ENCODE measurements at regions not wholly inside any gene's neighbourhood (a gene's known extent, or its start where the extent isn't known, plus 50 kb on each side); places are given as distances from the start of the nearest gene placed in this dataset.
"Not testable (repeated sequence)": the region's sequence is repeated elsewhere in the genome, so short reads cannot be mapped to it uniquely, and the experiment has no call there.

GRCh38 chr1:38773483-38773882, 86.1 kb downstream of the RRAGC start:
- Histone ChIP-seq H3K4me3 (ENCODE audit: insufficient read length, low read depth) (no peak overlapping the region), H3K9me3 (ENCODE audit: insufficient read depth, low read length) (no peaks in the 10 kb centered on the region), H3K4me1 (ENCODE audit: insufficient read depth, insufficient read length) (peaks cover 5% of the 10 kb centered on the region), H3K9ac (ENCODE audit: insufficient read length, low read depth) (no peak overlapping the region), H3K36me3 (ENCODE audit: insufficient read depth, insufficient read length, low read length) (no peaks in the 10 kb centered on the region), H3K27me3 (ENCODE audit: insufficient read depth, insufficient read length) (no peaks in the 10 kb centered on the region)
- DNase-seq (ENCODE audit: low read depth, low spot score) = no peak
- TF ChIP-seq YY1 (IDR thresholded peaks at IDR 0.05; ENCODE audit: insufficient read depth, insufficient read length) (no peak), ZNF274 (IDR thresholded peaks at IDR 0.05; ENCODE audit: low read depth, low read length) (no peak), SUZ12 (IDR thresholded peaks at IDR 0.05; ENCODE audit: extremely low read depth, insufficient read depth, insufficient read length) (no peak)

DNA sequence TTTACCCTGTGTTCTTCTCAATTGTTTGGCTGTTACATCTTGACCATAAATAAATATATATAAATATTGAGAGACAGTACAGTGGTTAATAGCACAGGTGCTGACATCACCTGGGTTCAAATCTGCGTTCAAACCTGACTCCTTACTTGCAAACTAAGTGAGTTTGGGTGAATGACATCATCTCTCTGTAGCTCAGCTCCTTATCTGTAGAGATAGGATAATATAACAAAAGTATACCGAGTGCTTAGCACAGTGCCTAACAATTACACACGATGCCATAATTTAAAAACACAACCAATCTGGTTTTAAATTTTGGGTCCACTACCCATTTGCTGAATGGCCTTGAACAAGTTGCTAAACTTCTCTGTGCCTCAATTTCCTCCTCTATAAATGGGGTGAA, 86.6 kb downstream of the RRAGC start:
- H3K4me3 ChIP-seq (ENCODE audit: insufficient read length, low read depth) = no peak overlapping the region
- H3K9ac ChIP-seq (ENCODE audit: insufficient read length, low read depth) = no peak overlapping the region
- peaks cover 5% of the 10 kb centered on the region for H3K4me1 ChIP-seq (ENCODE audit: insufficient read depth, insufficient read length)
- no peaks in the 10 kb centered on the region for H3K9me3 ChIP-seq (ENCODE audit: insufficient read depth, low read length)
- H3K27me3 ChIP-seq (ENCODE audit: insufficient read depth, insufficient read length) = no peaks in the 10 kb centered on the region
- no peak for TF ChIP-seq ZNF274 (IDR thresholded peaks at IDR 0.05; ENCODE audit: low read depth, low read length)
- TF ChIP-seq SUZ12 (IDR thresholded peaks at IDR 0.05; ENCODE audit: extremely low read depth, insufficient read depth, insufficient read length) = no peak
- no peak for TF ChIP-seq YY1 (IDR thresholded peaks at IDR 0.05; ENCODE audit: insufficient read depth, insufficient read length)
- H3K36me3 ChIP-seq (ENCODE audit: insufficient read depth, insufficient read length, low read length) = no peaks in the 10 kb centered on the region
- DNase-seq (ENCODE audit: low read depth, low spot score) = no peak

DNA sequence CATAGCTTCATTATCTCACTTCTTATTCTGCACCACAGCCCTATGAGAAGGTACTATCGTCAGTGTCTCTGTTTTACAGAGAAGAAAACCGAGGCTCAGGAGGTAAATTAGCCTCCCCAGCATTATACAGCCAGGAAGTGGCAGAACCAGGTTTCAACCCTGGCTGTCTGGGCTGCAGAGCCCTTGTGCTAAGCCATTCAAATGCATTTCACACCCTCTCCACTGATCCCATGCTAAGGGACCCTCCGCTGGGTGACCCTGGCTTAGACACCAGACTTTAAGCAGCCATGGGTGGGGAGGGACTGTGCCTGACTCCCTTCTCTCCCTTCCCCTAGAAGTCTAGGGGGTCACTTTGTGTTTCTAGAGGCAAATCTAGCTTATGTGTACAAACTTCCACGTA, 87.5 kb downstream of the RRAGC start:
- Histone ChIP-seq H3K36me3 (ENCODE audit: insufficient read depth, insufficient read length, low read length) (no peaks in the 10 kb centered on the region), H3K4me1 (ENCODE audit: insufficient read depth, insufficient read length) (peaks cover 5% of the 10 kb centered on the region), H3K9ac (ENCODE audit: insufficient read length, low read depth) (no peak overlapping the region), H3K4me3 (ENCODE audit: insufficient read length, low read depth) (no peak overlapping the region), H3K9me3 (ENCODE audit: insufficient read depth, low read length) (no peaks in the 10 kb centered on the region), H3K27me3 (ENCODE audit: insufficient read depth, insufficient read length) (no peaks in the 10 kb centered on the region)
- TF ChIP-seq SUZ12 (IDR thresholded peaks at IDR 0.05; ENCODE audit: extremely low read depth, insufficient read depth, insufficient read length) (no peak), YY1 (IDR thresholded peaks at IDR 0.05; ENCODE audit: insufficient read depth, insufficient read length) (no peak), ZNF274 (IDR thresholded peaks at IDR 0.05; ENCODE audit: low read depth, low read length) (no peak)
- no peak for DNase-seq (ENCODE audit: low read depth, low spot score)

DNA sequence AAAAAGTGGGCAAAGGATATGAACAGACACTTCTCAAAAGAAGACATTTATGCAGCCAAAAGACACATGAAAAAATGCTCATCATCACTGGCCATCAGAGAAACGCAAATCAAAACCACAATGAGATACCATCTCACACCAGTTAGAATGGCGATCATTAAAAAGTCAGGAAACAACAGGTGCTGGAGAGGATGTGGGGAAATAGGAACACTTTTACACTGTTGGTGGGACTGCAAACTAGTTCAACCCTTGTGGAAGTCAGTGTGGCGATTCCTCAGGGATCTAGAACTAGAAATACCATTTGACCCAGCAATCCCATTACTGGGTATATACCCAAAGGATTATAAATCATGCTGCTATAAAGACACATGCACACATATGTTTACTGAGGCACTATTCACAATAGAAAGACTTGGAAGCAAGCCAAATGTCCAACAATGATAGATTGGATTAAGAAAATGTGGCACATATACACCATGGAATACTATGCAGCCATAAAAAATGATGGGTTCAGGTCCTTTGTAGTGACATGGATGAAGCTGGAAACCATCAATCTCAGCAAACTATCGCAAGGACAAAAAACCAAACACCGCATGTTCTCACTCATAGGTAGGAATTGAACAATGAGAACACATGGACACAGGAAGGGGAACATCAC, 88.9 kb downstream of the RRAGC start:
- H3K9ac ChIP-seq (ENCODE audit: insufficient read length, low read depth) = not testable (repeated sequence)

DNA sequence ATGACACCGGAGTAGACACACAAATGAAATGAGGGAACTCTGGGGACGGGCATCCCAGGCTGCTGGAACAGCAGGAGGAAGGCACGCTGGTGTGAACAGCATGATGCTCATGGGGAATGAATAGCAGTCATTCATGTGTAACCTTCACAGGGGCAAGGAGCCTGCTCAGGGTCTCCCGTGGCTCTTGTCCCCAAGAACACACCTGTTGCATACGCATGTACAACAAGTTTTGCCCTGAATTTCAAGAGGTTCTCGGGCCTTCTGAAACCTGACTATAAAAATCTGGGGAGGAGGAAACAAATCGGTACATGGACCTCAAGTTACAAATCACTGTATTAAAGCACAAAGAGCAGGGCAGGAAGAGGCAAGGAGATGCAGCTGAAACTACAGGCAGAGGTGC, 93.4 kb downstream of the RRAGC start:
- Histone ChIP-seq H3K4me1 (ENCODE audit: insufficient read depth, insufficient read length) (no peaks in the 10 kb centered on the region), H3K9ac (ENCODE audit: insufficient read length, low read depth) (no peak overlapping the region), H3K36me3 (ENCODE audit: insufficient read depth, insufficient read length, low read length) (no peaks in the 10 kb centered on the region), H3K27me3 (ENCODE audit: insufficient read depth, insufficient read length) (no peaks in the 10 kb centered on the region), H3K4me3 (ENCODE audit: insufficient read length, low read depth) (no peak overlapping the region), H3K9me3 (ENCODE audit: insufficient read depth, low read length) (peaks cover 4% of the 10 kb centered on the region; the same call in 1 of the 2 replicates)
- no peak for TF ChIP-seq SUZ12 (IDR thresholded peaks at IDR 0.05; ENCODE audit: extremely low read depth, insufficient read depth, insufficient read length)
- no peak for DNase-seq (ENCODE audit: low read depth, low spot score)

More for the DNA sequence above, 88.9 kb downstream of the RRAGC start:
- H3K4me1 ChIP-seq (ENCODE audit: insufficient read depth, insufficient read length); H3K27me3 ChIP-seq (ENCODE audit: insufficient read depth, insufficient read length); H3K9me3 ChIP-seq (ENCODE audit: insufficient read depth, low read length); H3K36me3 ChIP-seq (ENCODE audit: insufficient read depth, insufficient read length, low read length); DNase-seq (ENCODE audit: low read depth, low spot score); H3K4me3 ChIP-seq (ENCODE audit: insufficient read length, low read depth): not testable (repeated sequence)

DNA sequence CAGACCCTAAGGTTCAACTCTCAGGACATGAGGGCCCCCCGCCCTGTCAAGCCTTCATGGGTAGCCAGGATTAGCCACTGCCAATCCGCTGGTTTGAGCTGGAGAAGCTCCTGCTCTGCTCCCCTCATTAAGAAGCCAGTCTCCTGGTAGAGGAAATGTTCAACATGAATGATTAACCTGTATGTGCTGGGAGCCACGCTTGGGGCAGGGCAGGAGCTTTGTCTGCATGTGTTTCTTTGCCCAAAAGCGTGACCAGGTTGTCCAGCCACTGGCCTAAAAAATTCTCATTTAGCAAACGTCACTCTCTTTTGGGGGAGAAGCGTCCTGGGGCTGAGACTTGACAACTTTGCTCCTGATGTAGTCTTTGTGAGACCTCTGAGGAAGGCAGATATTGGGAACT, 96.5 kb downstream of the RRAGC start:
- TF ChIP-seq ZNF274 (IDR thresholded peaks at IDR 0.05; ENCODE audit: low read depth, low read length) (no peak), YY1 (IDR thresholded peaks at IDR 0.05; ENCODE audit: insufficient read depth, insufficient read length) (no peak), SUZ12 (IDR thresholded peaks at IDR 0.05; ENCODE audit: extremely low read depth, insufficient read depth, insufficient read length) (no peak)
- Histone ChIP-seq H3K9me3 (ENCODE audit: insufficient read depth, low read length) (peaks cover 4% of the 10 kb centered on the region; the same call in 1 of the 2 replicates), H3K27me3 (ENCODE audit: insufficient read depth, insufficient read length) (no peaks in the 10 kb centered on the region), H3K4me3 (ENCODE audit: insufficient read length, low read depth) (no peak overlapping the region), H3K36me3 (ENCODE audit: insufficient read depth, insufficient read length, low read length) (no peaks in the 10 kb centered on the region), H3K9ac (ENCODE audit: insufficient read length, low read depth) (no peak overlapping the region), H3K4me1 (ENCODE audit: insufficient read depth, insufficient read length) (no peaks in the 10 kb centered on the region)
- DNase-seq (ENCODE audit: low read depth, low spot score) = no peak

DNA sequence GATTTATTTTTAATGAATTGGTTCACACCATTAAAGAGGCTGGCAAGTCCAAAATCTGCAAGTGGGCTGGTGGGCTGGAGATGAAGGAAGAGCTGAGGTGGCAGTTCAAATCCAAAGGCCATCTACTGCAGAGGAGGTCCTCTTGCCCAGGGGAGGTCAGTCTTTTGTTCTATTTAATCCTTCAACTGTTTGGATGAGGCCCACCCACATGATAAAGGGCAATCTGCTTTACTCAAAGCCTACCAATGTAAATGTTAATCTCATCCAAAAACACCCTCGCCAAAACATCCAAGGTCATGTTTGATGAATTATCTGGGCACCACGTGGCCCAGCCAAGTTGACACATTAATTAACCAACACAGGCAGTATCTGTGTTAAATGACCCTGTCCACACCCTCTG, 99.0 kb downstream of the RRAGC start:
- Histone ChIP-seq H3K4me1 (ENCODE audit: insufficient read depth, insufficient read length) (no peaks in the 10 kb centered on the region), H3K36me3 (ENCODE audit: insufficient read depth, insufficient read length, low read length) (no peaks in the 10 kb centered on the region), H3K27me3 (ENCODE audit: insufficient read depth, insufficient read length) (no peaks in the 10 kb centered on the region), H3K9ac (ENCODE audit: insufficient read length, low read depth) (no peak overlapping the region), H3K9me3 (ENCODE audit: insufficient read depth, low read length) (peaks cover 4% of the 10 kb centered on the region; the same call in 1 of the 2 replicates), H3K4me3 (ENCODE audit: insufficient read length, low read depth) (no peak overlapping the region)
- no peak for DNase-seq (ENCODE audit: low read depth, low spot score)
- TF ChIP-seq ZNF274 (IDR thresholded peaks at IDR 0.05; ENCODE audit: low read depth, low read length) = no peak

DNA sequence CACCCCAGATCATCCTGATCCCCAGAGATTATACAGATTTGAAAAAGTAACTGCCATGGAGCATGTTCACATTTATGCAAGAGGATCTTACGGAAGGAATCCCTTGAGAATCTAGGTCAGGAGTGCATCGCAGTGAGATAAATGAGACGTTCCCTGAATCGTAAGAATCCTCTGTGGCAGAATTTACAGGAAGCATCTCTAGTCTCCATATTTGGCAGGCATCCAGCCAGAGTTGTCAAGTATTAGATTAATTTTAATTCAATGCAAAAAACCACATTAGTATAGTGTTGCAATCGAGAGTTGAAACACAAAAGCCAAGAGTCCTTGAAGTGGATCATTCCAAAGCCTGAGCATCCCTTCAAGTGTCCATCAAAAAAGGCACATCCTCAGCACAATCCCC, 100.8 kb downstream of the RRAGC start:
- Histone ChIP-seq H3K4me1 (ENCODE audit: insufficient read depth, insufficient read length) (no peaks in the 10 kb centered on the region), H3K9me3 (ENCODE audit: insufficient read depth, low read length) (peaks cover 4% of the 10 kb centered on the region; the same call in 1 of the 2 replicates), H3K4me3 (ENCODE audit: insufficient read length, low read depth) (no peak overlapping the region), H3K27me3 (ENCODE audit: insufficient read depth, insufficient read length) (no peaks in the 10 kb centered on the region), H3K36me3 (ENCODE audit: insufficient read depth, insufficient read length, low read length) (no peaks in the 10 kb centered on the region), H3K9ac (ENCODE audit: insufficient read length, low read depth) (no peak overlapping the region)
- no peak for TF ChIP-seq ZNF274 (IDR thresholded peaks at IDR 0.05; ENCODE audit: low read depth, low read length)
- DNase-seq (ENCODE audit: low read depth, low spot score) = no peak
